Stomach (tissue), 4 donors: ENCODE measurements at regions not wholly inside any gene's neighbourhood (a gene's known extent, or its start where the extent isn't known, plus 50 kb on each side); places are given as distances from the start of the nearest gene placed in this dataset.

Experiments
- POLR2A ChIP-seq, 4 donors: fragments of 450-650 bp; IDR thresholded peaks; one replicate each; pipeline ENCODE4 v1.6.1; 2016; ENCODE audit warnings: antibody characterized with exemption in 4 of 4, control low read depth in 2 of 4, mild to moderate bottlenecking in 1 of 4, moderate library complexity in 1 of 4
- POLR2AphosphoS5 ChIP-seq, 3 donors: sonication (generic); formaldehyde crosslinking; IDR thresholded peaks; one replicate each; pipeline ENCODE4 v1.6.1; 2016; ENCODE audit warnings: antibody characterized with exemption in 3 of 3
- TF ChIP-seq, protein P1 (sequence below), 7 experiments: fragments of 450-650 bp in 4 of 7; fragments of 200-600 bp in 3 of 7; sonication (generic) in 3 of 7; IDR thresholded peaks; one replicate each; pipeline ENCODE4 v1.5.1; 2016 to 2019; ENCODE audit warnings: antibody characterized with exemption in 7 of 7, control low read depth in 2 of 7, mild to moderate bottlenecking in 1 of 7

GRCh38 chr10:4763960-4764428 lies 62.0 kb upstream of the AKR1E2 start:
- TF ChIP-seq, protein P1, sequence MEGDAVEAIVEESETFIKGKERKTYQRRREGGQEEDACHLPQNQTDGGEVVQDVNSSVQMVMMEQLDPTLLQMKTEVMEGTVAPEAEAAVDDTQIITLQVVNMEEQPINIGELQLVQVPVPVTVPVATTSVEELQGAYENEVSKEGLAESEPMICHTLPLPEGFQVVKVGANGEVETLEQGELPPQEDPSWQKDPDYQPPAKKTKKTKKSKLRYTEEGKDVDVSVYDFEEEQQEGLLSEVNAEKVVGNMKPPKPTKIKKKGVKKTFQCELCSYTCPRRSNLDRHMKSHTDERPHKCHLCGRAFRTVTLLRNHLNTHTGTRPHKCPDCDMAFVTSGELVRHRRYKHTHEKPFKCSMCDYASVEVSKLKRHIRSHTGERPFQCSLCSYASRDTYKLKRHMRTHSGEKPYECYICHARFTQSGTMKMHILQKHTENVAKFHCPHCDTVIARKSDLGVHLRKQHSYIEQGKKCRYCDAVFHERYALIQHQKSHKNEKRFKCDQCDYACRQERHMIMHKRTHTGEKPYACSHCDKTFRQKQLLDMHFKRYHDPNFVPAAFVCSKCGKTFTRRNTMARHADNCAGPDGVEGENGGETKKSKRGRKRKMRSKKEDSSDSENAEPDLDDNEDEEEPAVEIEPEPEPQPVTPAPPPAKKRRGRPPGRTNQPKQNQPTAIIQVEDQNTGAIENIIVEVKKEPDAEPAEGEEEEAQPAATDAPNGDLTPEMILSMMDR (IDR thresholded peaks at IDR 0.05), result no peak
- TF ChIP-seq POLR2A (IDR thresholded peaks at IDR 0.05), result no peak
- TF ChIP-seq POLR2AphosphoS5 (IDR thresholded peaks at IDR 0.05), result no peak
